A673 (cell line): ENCODE measurements at regions not wholly inside any gene's neighbourhood (a gene's known extent, or its start where the extent isn't known, plus 50 kb on each side); places are given as distances from the start of the nearest gene placed in this dataset.
"Not testable (repeated sequence)": the region's sequence is repeated elsewhere in the genome, so short reads cannot be mapped to it uniquely, and the experiment has no call there.

Experiments used
- BruUV-seq: library from RNA; stranded (reverse); fragments of 400-500 nt; replicated peaks from 2 replicates; lab custom pipeline; 2021; lab: Mats Ljungman, UMichigan
- CTCF ChIA-PET: fragments of 300-600 bp; sonication (Branson Sonifier 250); formaldehyde crosslinking; loops from one replicate; lab custom pipeline; 2022; ENCODE audit warnings: antibody characterized with exemption; lab: Charles Lee
- POLR2A ChIA-PET: fragments of 300-600 bp; sonication (Branson Sonifier 250); formaldehyde crosslinking; loops from one replicate; lab custom pipeline; 2022; ENCODE audit warnings: antibody characterized with exemption; ENCODE audit not compliant: low non-redundant PET; lab: Charles Lee
- DNase-seq: peaks from one replicate; pipeline ENCODE4 v3.0.0-alpha.2; 2015; ENCODE audit warnings: low spot score
- H3K27ac ChIP-seq: fragments of 200-600 bp; sonication (generic); 2 replicates; pipeline ENCODE4 v1.5.1; 2016; ENCODE audit warnings: mixed run types, low read depth, mild to moderate bottlenecking, mixed read lengths, antibody characterized with exemption, low read length; ENCODE audit not compliant: poor library complexity, severe bottlenecking
- H3K27me3 ChIP-seq: fragments of 200-600 bp; sonication (generic); replicated peaks from 2 replicates; pipeline ENCODE4 v1.6.1; 2017; ENCODE audit warnings: mixed run types, low read depth, mild to moderate bottlenecking, mixed read lengths, antibody characterized with exemption, low read length; ENCODE audit not compliant: insufficient read depth, poor library complexity
- H3K36me3 ChIP-seq: fragments of 200-600 bp; sonication (generic); 2 replicates; pipeline ENCODE4 v1.6.1; 2016; ENCODE audit warnings: mixed run types, mild to moderate bottlenecking, mixed read lengths, antibody characterized with exemption, low read length; ENCODE audit not compliant: insufficient read depth, poor library complexity, severe bottlenecking
- H3K4me1 ChIP-seq: fragments of 200-600 bp; sonication (generic); 2 replicates; pipeline ENCODE4 v1.6.1; 2017; ENCODE audit warnings: mixed run types, mild to moderate bottlenecking, mixed read lengths, antibody characterized with exemption, low read length; ENCODE audit not compliant: insufficient read depth, poor library complexity, severe bottlenecking
- H3K4me3 ChIP-seq: fragments of 200-600 bp; sonication (generic); 2 replicates; pipeline ENCODE4 v1.5.1; 2016; ENCODE audit warnings: low read depth, mixed run types, mild to moderate bottlenecking, mixed read lengths, low read length; ENCODE audit not compliant: poor library complexity, severe bottlenecking
- H3K9me3 ChIP-seq: fragments of 200-600 bp; sonication (generic); 2 replicates; pipeline ENCODE4 v1.6.1; 2016; ENCODE audit warnings: mixed run types, low read depth, mild to moderate bottlenecking, mixed read lengths, antibody characterized with exemption, low read length; ENCODE audit not compliant: poor library complexity, severe bottlenecking
- intact Hi-C: fragments of 100-400 bp; cut with micrococcal nuclease; formaldehyde crosslinking; loops from one replicate; pipeline ENCODE4 v1.10.0; 2022; ENCODE audit not compliant: unreplicated experiment

GRCh38 chr21:9883047-9883446 is 638.3 kb upstream of the TPTE start:
- H3K36me3 ChIP-seq, H3K27ac ChIP-seq, intact Hi-C loops, DNase-seq, H3K27me3 ChIP-seq, H3K4me1 ChIP-seq, CTCF ChIA-PET, H3K4me3 ChIP-seq, POLR2A ChIA-PET, BruUV-seq: not testable (repeated sequence)
- H3K9me3 ChIP-seq, result peaks cover 41% of the 10 kb centered on the region

GRCh38 chr21:9883571-9884282 is 637.7 kb upstream of the TPTE start:
- intact Hi-C loops, H3K27ac ChIP-seq, BruUV-seq, H3K27me3 ChIP-seq, H3K4me3 ChIP-seq, CTCF ChIA-PET, DNase-seq, H3K36me3 ChIP-seq, H3K4me1 ChIP-seq, POLR2A ChIA-PET: not testable (repeated sequence)
- H3K9me3 ChIP-seq, result peaks cover 41% of the 10 kb centered on the region

- intact Hi-C loops, H3K27ac ChIP-seq, CTCF ChIA-PET, H3K27me3 ChIP-seq, DNase-seq, H3K36me3 ChIP-seq, BruUV-seq, H3K4me1 ChIP-seq, H3K4me3 ChIP-seq, POLR2A ChIA-PET: not testable (repeated sequence)
- H3K9me3 ChIP-seq, result peaks cover 35% of the 10 kb centered on the region
Measured at GRCh38 chr21:9888500-9888899, 632.9 kb upstream of the TPTE start.

GRCh38 chr21:9903579-9903978 is 617.8 kb upstream of the TPTE start:
- POLR2A ChIA-PET, H3K27ac ChIP-seq, H3K36me3 ChIP-seq, H3K4me1 ChIP-seq, intact Hi-C loops, BruUV-seq, DNase-seq, CTCF ChIA-PET, H3K27me3 ChIP-seq, H3K4me3 ChIP-seq: not testable (repeated sequence)
- H3K9me3 ChIP-seq, result peaks cover 30% of the 10 kb centered on the region

GRCh38 chr21:9914135-9914534 is 607.2 kb upstream of the TPTE start:
- DNase-seq, POLR2A ChIA-PET, H3K4me1 ChIP-seq, H3K27ac ChIP-seq, intact Hi-C loops, BruUV-seq, H3K4me3 ChIP-seq, CTCF ChIA-PET, H3K36me3 ChIP-seq, H3K27me3 ChIP-seq: not testable (repeated sequence)
- peaks cover 27% of the 10 kb centered on the region for H3K9me3 ChIP-seq

- H3K27ac ChIP-seq, intact Hi-C loops, DNase-seq, BruUV-seq, POLR2A ChIA-PET, H3K27me3 ChIP-seq, H3K4me1 ChIP-seq, CTCF ChIA-PET, H3K4me3 ChIP-seq, H3K36me3 ChIP-seq: not testable (repeated sequence)
- H3K9me3 ChIP-seq, result peaks cover 16% of the 10 kb centered on the region
Measured at GRCh38 chr21:9919446-9919845, 601.9 kb upstream of the TPTE start.

GRCh38 chr21:9943639-9944038 is 577.7 kb upstream of the TPTE start:
- peaks cover 52% of the 10 kb centered on the region for H3K9me3 ChIP-seq
- H3K27me3 ChIP-seq, BruUV-seq, intact Hi-C loops, H3K27ac ChIP-seq, H3K4me1 ChIP-seq, H3K36me3 ChIP-seq, CTCF ChIA-PET, POLR2A ChIA-PET, DNase-seq, H3K4me3 ChIP-seq: not testable (repeated sequence)
